AG10803 (cell line): ENCODE measurements at regions not wholly inside any gene's neighbourhood (a gene's known extent, or its start where the extent isn't known, plus 50 kb on each side); places are given as distances from the start of the nearest gene placed in this dataset.

Source experiments
- DNase-seq: peaks from one replicate; pipeline ENCODE4 v3.0.0; 2010; ENCODE audit warnings: low read depth
- H3K4me3 ChIP-seq: 2 replicates; pipeline ENCODE4 v1.5.1; 2011; ENCODE audit warnings: mild to moderate bottlenecking, low read length, control low read depth
- TF ChIP-seq, protein P1 (sequence below): conservative IDR thresholded peaks from 2 replicates; pipeline ENCODE4 v1.5.1; 2011; ENCODE audit warnings: mild to moderate bottlenecking, low read length, control low read depth, inconsistent platforms

DNA sequence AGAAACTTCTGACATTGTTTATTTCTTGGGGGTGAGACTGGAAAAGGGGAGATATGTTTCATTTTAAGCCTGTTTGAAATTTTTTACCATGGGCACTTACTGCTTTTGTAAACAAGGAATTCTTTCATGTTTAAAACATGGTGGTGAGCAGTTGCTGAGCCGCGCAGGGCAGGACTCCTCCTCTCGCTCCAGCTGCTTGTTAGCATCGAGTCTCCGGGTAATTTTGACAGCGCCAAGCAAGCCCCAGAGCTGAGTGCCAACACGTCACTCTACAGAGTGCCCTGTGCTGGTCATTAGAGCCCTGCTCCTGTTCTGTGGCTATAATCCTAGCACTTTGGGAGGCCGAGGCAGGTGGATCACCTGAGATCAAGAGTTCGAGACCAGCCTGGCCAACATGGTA, 116.5 kb upstream of the MSX2 start:
- H3K4me3 ChIP-seq, result no peak overlapping the region
- DNase-seq, result no peak
- TF ChIP-seq, protein P1, sequence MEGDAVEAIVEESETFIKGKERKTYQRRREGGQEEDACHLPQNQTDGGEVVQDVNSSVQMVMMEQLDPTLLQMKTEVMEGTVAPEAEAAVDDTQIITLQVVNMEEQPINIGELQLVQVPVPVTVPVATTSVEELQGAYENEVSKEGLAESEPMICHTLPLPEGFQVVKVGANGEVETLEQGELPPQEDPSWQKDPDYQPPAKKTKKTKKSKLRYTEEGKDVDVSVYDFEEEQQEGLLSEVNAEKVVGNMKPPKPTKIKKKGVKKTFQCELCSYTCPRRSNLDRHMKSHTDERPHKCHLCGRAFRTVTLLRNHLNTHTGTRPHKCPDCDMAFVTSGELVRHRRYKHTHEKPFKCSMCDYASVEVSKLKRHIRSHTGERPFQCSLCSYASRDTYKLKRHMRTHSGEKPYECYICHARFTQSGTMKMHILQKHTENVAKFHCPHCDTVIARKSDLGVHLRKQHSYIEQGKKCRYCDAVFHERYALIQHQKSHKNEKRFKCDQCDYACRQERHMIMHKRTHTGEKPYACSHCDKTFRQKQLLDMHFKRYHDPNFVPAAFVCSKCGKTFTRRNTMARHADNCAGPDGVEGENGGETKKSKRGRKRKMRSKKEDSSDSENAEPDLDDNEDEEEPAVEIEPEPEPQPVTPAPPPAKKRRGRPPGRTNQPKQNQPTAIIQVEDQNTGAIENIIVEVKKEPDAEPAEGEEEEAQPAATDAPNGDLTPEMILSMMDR, result no peak

DNA sequence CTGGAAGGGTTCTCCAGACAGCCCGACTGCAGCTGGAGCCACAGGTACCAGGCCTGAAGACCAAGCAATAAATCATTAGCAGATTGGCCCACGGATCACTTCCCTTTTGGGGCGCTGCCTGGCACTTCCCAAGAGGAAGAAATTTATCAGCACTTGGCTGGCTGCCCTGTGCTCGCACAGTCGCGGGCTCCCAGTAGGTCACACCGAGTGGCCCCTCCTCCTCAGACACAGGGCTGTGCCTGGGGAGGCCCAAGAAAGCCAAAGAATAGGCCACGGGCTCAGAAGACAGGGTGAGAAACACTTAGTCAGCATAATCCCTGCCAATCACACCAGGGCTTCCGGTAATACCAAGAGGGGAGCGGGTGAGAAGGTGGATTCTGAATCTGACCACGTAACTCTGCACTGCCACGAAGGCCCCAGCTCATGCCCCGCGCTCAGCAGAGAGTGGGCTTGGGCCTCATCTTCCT, 115.7 kb upstream of the MSX2 start:
- H3K4me3 ChIP-seq, result no peak overlapping the region
- DNase-seq, result no peak
- TF ChIP-seq, protein P1, result no peak

DNA sequence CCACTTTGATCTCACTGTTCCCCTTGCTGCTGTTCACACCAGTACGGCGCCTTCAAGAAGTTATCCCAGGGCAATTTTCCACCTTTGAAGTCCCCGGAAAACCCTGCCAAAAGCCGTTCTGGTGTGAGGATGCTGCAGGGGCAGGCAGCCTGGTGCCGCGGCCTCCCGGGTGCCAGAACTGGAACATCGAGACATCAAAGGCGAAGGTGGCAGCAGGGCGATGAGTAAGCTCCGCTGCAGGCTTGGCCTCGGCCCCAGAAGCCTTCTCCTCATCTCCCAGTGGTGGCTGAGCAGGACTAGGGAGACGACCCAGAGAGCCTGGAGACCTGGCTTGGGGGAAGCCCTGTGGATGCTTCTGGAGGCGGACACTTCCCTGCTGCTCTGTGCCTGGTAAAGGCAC, 115.3 kb upstream of the MSX2 start:
- DNase-seq, result no peak

DNA sequence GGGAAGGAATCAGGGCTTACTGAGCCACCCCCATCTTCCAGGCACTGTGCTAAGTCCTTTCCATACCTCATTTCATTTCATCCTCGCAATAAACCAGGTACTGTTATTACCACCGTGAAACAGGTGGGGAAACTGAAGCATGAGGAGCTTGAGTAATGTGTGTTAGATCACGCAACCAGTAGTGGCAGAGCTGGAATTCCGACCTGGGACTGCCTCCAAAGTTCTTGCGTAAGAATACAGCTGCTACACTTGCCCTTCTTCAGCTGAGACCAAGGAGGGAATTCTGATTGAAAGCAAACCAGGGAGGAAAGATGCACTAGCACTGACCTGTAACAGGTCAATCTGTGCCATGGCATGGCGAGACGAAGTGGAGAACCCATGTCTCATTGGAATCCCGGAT, 113.4 kb upstream of the MSX2 start:
- TF ChIP-seq, protein P1, result no peak
- DNase-seq, result peak; percentile 41

More for the DNA sequence above, 115.3 kb upstream of the MSX2 start:
- TF ChIP-seq, protein P1, result no peak
- no peak overlapping the region for H3K4me3 ChIP-seq

DNA sequence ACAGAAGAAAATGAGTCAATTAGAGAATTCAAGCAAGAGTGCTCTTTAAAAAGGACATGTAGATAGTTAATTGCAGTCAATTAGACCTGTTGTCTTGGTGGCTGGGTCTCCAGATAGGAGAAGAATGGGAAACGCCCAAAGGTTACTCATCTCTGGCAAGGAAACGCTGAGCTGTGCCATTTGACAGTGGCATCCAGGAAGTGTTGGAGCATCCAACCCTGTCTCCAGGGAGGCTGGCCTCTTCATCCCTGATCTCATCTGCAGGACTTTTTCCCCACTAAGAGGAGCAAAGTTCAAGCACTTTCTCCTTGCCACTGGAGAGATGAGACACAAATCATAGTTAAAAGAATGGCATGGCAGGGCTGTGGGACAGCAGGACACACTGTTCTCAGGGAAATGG, 111.7 kb upstream of the MSX2 start:
- DNase-seq, result no peak
- no peak overlapping the region for H3K4me3 ChIP-seq

More for the DNA sequence above, 113.4 kb upstream of the MSX2 start:
- H3K4me3 ChIP-seq, result no peak overlapping the region

DNA sequence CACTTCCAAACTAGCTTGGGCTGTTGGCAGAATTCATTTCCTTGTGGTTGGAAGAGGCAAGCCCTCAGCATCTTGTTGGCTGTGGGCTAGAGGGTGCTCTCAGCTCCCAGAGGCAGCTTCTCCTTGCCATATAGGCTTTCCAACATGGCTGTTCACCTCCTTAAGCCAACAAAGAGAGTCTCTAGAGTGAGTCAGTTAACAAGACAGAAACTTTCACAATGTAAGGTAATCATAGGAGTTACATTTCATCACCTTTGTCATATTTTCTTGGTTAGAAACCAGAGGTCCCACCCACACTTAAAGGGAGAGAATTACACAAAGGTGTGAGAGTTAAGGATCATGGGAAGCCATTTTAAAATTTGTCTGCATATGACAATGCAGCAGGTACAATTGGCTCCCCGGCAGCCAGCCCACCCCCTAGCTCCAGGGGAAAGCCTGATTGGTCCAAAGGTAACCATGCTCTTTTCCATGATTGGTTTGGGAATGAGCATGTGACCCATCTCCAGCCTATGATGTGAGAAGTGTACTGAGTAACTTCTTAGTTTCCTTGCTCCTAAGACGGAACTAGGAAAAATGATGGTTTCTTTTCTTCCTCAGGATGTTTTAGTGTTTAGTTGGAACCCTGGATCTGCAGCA, 109.8 kb upstream of the MSX2 start:
- no peak overlapping the region for H3K4me3 ChIP-seq
- no peak for DNase-seq
- TF ChIP-seq, protein P1, result no peak

More for the DNA sequence above, 111.7 kb upstream of the MSX2 start:
- TF ChIP-seq, protein P1, result no peak

DNA sequence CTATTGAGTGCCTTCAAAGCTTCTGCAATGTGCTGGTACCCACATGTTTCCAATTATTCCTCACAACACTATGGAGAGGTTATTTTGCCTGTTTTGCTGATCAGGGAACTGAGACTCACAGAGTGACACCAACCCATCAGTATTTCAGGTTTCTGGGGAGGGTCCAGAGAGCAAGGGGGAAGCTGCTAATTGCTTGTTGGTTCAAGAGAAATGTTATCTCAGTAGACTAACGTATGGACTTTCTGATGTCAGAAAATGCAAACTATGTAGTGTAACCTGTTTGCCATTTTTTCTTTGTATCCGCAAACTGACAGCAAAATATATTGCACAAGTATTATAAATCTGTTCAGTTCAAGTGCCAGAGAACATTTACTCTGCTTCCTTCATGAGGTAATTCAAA, 108.3 kb upstream of the MSX2 start:
- TF ChIP-seq, protein P1, result no peak
- DNase-seq, result no peak
- H3K4me3 ChIP-seq, result no peak overlapping the region
